HG02678 (cell line): ENCODE measurements at regions not wholly inside any gene's neighbourhood (a gene's known extent, or its start where the extent isn't known, plus 50 kb on each side); places are given as distances from the start of the nearest gene placed in this dataset.

ENCODE experiments used
- ATAC-seq: cut with Tn5 transposase; IDR thresholded peaks from one replicate; pipeline ENCODE4 v1.9.1; 2021; ENCODE audit warnings: mild to moderate bottlenecking, moderate library complexity; ENCODE audit not compliant: unreplicated experiment

GRCh38 chr19:27792576-27793127 is 1420.3 kb downstream of the UQCRFS1 start:
- no peak for ATAC-seq

- ATAC-seq: no peak
Measured at GRCh38 chr19:27780367-27781075, 1432.4 kb downstream of the UQCRFS1 start.

- no peak for ATAC-seq
Measured at GRCh38 chr19:27779954-27780353, 1433.0 kb downstream of the UQCRFS1 start.

GRCh38 chr19:27777726-27778125 is 1435.2 kb downstream of the UQCRFS1 start:
- no peak for ATAC-seq

- no peak for ATAC-seq
Measured at GRCh38 chr19:27777242-27777641, 1435.7 kb downstream of the UQCRFS1 start.

- ATAC-seq: no peak
Measured at GRCh38 chr19:27776524-27776923, 1436.4 kb downstream of the UQCRFS1 start.

- no peak for ATAC-seq
Measured at GRCh38 chr19:27776020-27776419, 1436.9 kb downstream of the UQCRFS1 start.

- ATAC-seq: no peak
Measured at GRCh38 chr19:27775395-27775794, 1437.6 kb downstream of the UQCRFS1 start.

GRCh38 chr19:27774827-27775226 is 1438.1 kb downstream of the UQCRFS1 start:
- no peak for ATAC-seq

- no peak for ATAC-seq
Measured at GRCh38 chr19:27774337-27774736, 1438.6 kb downstream of the UQCRFS1 start.

- no peak for ATAC-seq
Measured at GRCh38 chr19:27773318-27774094, 1439.4 kb downstream of the UQCRFS1 start.

- ATAC-seq: no peak
Measured at GRCh38 chr19:27772059-27772458, 1440.9 kb downstream of the UQCRFS1 start.

- no peak for ATAC-seq
Measured at GRCh38 chr19:27770095-27770494, 1442.9 kb downstream of the UQCRFS1 start.

GRCh38 chr19:27767234-27767633 is 1445.7 kb downstream of the UQCRFS1 start:
- ATAC-seq: no peak

- no peak for ATAC-seq
Measured at GRCh38 chr19:27765912-27766725, 1446.8 kb downstream of the UQCRFS1 start.

GRCh38 chr19:27765397-27765796 is 1447.6 kb downstream of the UQCRFS1 start:
- no peak for ATAC-seq

GRCh38 chr19:27764186-27764804 is 1448.7 kb downstream of the UQCRFS1 start:
- ATAC-seq: no peak

- no peak for ATAC-seq
Measured at GRCh38 chr19:27762933-27763332, 1450.0 kb downstream of the UQCRFS1 start.

- no peak for ATAC-seq
Measured at GRCh38 chr19:27759896-27760295, 1453.1 kb downstream of the UQCRFS1 start.

- ATAC-seq: no peak
Measured at GRCh38 chr19:27758626-27759505, 1454.1 kb downstream of the UQCRFS1 start.
